HG02884 (cell line): ENCODE measurements at regions not wholly inside any gene's neighbourhood (a gene's known extent, or its start where the extent isn't known, plus 50 kb on each side); places are given as distances from the start of the nearest gene placed in this dataset.
"Not testable (repeated sequence)": the region's sequence is repeated elsewhere in the genome, so short reads cannot be mapped to it uniquely, and the experiment has no call there.

Experiments
- ATAC-seq: cut with Tn5 transposase; IDR thresholded peaks from one replicate; pipeline ENCODE4 v1.9.1; 2021; ENCODE audit warnings: mild to moderate bottlenecking, moderate library complexity; ENCODE audit not compliant: unreplicated experiment

GRCh38 chr12:89878950-89879349 is 170.3 kb upstream of the ATP2B1 start:
- ATAC-seq: no peak

GRCh38 chr12:89878327-89878726 is 169.7 kb upstream of the ATP2B1 start:
- no peak for ATAC-seq

- ATAC-seq: no peak
Measured at GRCh38 chr12:89877671-89878070, 169.0 kb upstream of the ATP2B1 start.

- ATAC-seq: no peak
Measured at GRCh38 chr12:89877136-89877535, 168.5 kb upstream of the ATP2B1 start.

- ATAC-seq: no peak
Measured at GRCh38 chr12:89875809-89876208, 167.2 kb upstream of the ATP2B1 start.

- no peak for ATAC-seq
Measured at GRCh38 chr12:89875225-89875624, 166.6 kb upstream of the ATP2B1 start.

- ATAC-seq: no peak
Measured at GRCh38 chr12:89874146-89874545, 165.5 kb upstream of the ATP2B1 start.

GRCh38 chr12:89873745-89874144 is 165.1 kb upstream of the ATP2B1 start:
- no peak for ATAC-seq

GRCh38 chr12:89872922-89873630 is 164.4 kb upstream of the ATP2B1 start:
- no peak for ATAC-seq

GRCh38 chr12:89870413-89871184 is 162.0 kb upstream of the ATP2B1 start:
- ATAC-seq: no peak

- ATAC-seq: not testable (repeated sequence)
Measured at GRCh38 chr12:89867611-89868010, 159.0 kb upstream of the ATP2B1 start.

- no peak for ATAC-seq
Measured at GRCh38 chr12:89864411-89864810, 155.8 kb upstream of the ATP2B1 start.

GRCh38 chr12:89863968-89864367 is 155.3 kb upstream of the ATP2B1 start:
- peak; percentile 35 for ATAC-seq

- ATAC-seq: peak; percentile 65
Measured at GRCh38 chr12:89863493-89863938, 154.9 kb upstream of the ATP2B1 start.

GRCh38 chr12:89862511-89863445 is 154.1 kb upstream of the ATP2B1 start:
- peak; percentile 33 for ATAC-seq

- ATAC-seq: no peak
Measured at GRCh38 chr12:89861086-89861485, 152.4 kb upstream of the ATP2B1 start.

GRCh38 chr12:89859508-89860220 is 151.0 kb upstream of the ATP2B1 start:
- no peak for ATAC-seq

GRCh38 chr12:89858718-89859117 is 150.1 kb upstream of the ATP2B1 start:
- ATAC-seq: no peak

GRCh38 chr12:89857652-89858274 is 149.1 kb upstream of the ATP2B1 start:
- peak; percentile 32 for ATAC-seq

GRCh38 chr12:89856431-89856830 is 147.8 kb upstream of the ATP2B1 start:
- peak; percentile 86 for ATAC-seq
